Ascending aorta (tissue), 2 donors: ENCODE measurements at regions not wholly inside any gene's neighbourhood (a gene's known extent, or its start where the extent isn't known, plus 50 kb on each side); places are given as distances from the start of the nearest gene placed in this dataset.

Experiments
- DNase-seq, 2 donors: peaks; one replicate each; pipeline ENCODE4 v3.0.0-alpha.2; 2019; ENCODE audit warnings: low spot score in 2 of 2
- H3K27ac ChIP-seq, 2 donors: fragments of 200-600 bp; sonication (generic); one replicate each; pipeline ENCODE4 v1.5.1; 2016 to 2017; ENCODE audit warnings: mild to moderate bottlenecking in 1 of 2
- H3K27me3 ChIP-seq: fragments of 200-600 bp; sonication (generic); one replicate; pipeline ENCODE4 v1.5.1; 2017
- H3K36me3 ChIP-seq, 2 donors: fragments of 200-600 bp; sonication (generic); one replicate each; pipeline ENCODE4 v1.5.1; 2016
- H3K4me1 ChIP-seq, 2 donors: fragments of 200-600 bp; sonication (generic); one replicate each; pipeline ENCODE4 v1.5.1; 2016 to 2017; ENCODE audit warnings: mild to moderate bottlenecking in 1 of 2
- H3K4me3 ChIP-seq, 2 donors: fragments of 200-600 bp; sonication (generic); one replicate each; pipeline ENCODE4 v1.5.1; 2016 to 2017; ENCODE audit warnings: mild to moderate bottlenecking in 1 of 2
- H3K9me3 ChIP-seq, 2 donors: fragments of 200-600 bp; sonication (generic); one replicate each; pipeline ENCODE4 v1.5.1; 2016
- CTCF ChIP-seq, 3 experiments: fragments of 200-600 bp in 2 of 3; fragments of 450-650 bp in 1 of 3; sonication (generic) in 2 of 3; IDR thresholded peaks; one replicate each; pipeline ENCODE4 v1.5.1; 2016 to 2019; ENCODE audit warnings: antibody characterized with exemption in 3 of 3, mild to moderate bottlenecking in 1 of 3, moderate library complexity in 1 of 3
- intact Hi-C: fragments of 100-400 bp; cut with DNase I; formaldehyde crosslinking; loops from one replicate; pipeline ENCODE4 v1.15.1; 2023

- no peaks in the 10 kb centered on the region for H3K27me3 ChIP-seq
- intact Hi-C loops, result no loop called here
- no peaks in the 10 kb centered on the region for H3K4me1 ChIP-seq
- DNase-seq, result no peak
- H3K27ac ChIP-seq, result no peak overlapping the region
- H3K4me3 ChIP-seq, result no peak overlapping the region
- H3K9me3 ChIP-seq, result no peaks in the 10 kb centered on the region
- no peaks in the 10 kb centered on the region for H3K36me3 ChIP-seq
- TF ChIP-seq CTCF (IDR thresholded peaks at IDR 0.05), result no peak
Measured at GRCh38 chr4:156230176-156230575, 276.5 kb upstream of the CTSO start.

GRCh38 chr4:156228676-156229075, 275.0 kb upstream of the CTSO start:
- H3K36me3 ChIP-seq, result no peaks in the 10 kb centered on the region
- intact Hi-C loops, result no loop called here
- H3K27ac ChIP-seq, result no peak overlapping the region
- no peak for TF ChIP-seq CTCF (IDR thresholded peaks at IDR 0.05)
- no peak for DNase-seq
- H3K27me3 ChIP-seq, result no peaks in the 10 kb centered on the region
- H3K4me1 ChIP-seq, result no peaks in the 10 kb centered on the region
- no peaks in the 10 kb centered on the region for H3K9me3 ChIP-seq
- H3K4me3 ChIP-seq, result no peak overlapping the region

DNA sequence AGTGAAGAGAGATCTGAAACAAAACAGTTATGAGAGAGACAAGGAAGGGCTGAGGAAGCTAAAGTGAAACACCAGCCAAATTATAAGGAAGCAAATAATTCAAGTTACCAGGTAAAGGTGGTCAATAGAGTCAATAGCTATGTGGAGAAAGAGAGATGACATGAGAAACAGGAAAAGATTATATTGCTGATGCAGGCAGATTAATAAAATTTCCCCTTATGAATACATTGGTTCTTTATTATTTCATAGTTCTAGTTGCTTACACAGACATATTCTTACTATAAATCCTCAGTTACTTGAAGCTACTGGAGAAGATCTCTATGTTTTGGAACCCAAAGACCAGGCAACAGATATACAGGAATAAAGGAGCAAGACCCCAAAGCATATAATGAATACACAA, 273.7 kb upstream of the CTSO start:
- Histone ChIP-seq H3K36me3 (no peaks in the 10 kb centered on the region), H3K4me1 (no peaks in the 10 kb centered on the region), H3K27ac (no peak overlapping the region), H3K27me3 (no peaks in the 10 kb centered on the region), H3K9me3 (no peaks in the 10 kb centered on the region), H3K4me3 (no peak overlapping the region)
- DNase-seq, result no peak
- TF ChIP-seq CTCF (IDR thresholded peaks at IDR 0.05), result no peak
- intact Hi-C loops, result no loop called here

- Histone ChIP-seq H3K27me3 (no peaks in the 10 kb centered on the region), H3K4me1 (no peaks in the 10 kb centered on the region), H3K36me3 (no peaks in the 10 kb centered on the region), H3K4me3 (no peak overlapping the region), H3K9me3 (no peaks in the 10 kb centered on the region), H3K27ac (no peak overlapping the region)
- TF ChIP-seq CTCF (IDR thresholded peaks at IDR 0.05), result no peak
- intact Hi-C loops, result no loop called here
- no peak for DNase-seq
Measured at GRCh38 chr4:156223985-156224384, 270.3 kb upstream of the CTSO start.

- DNase-seq, result no peak
- H3K27me3 ChIP-seq, result no peaks in the 10 kb centered on the region
Measured at GRCh38 chr4:156217236-156217635, 263.6 kb upstream of the CTSO start.

More at GRCh38 chr4:156217236-156217635, 263.6 kb upstream of the CTSO start:
- H3K4me3 ChIP-seq, result no peak overlapping the region
- no peaks in the 10 kb centered on the region for H3K36me3 ChIP-seq
- intact Hi-C loops, result no loop called here
- peaks cover 0 to 4% of the 10 kb centered on the region in 2 donors for H3K9me3 ChIP-seq
- no peak for TF ChIP-seq CTCF (IDR thresholded peaks at IDR 0.05)
- H3K27ac ChIP-seq, result no peak overlapping the region
- no peaks in the 10 kb centered on the region for H3K4me1 ChIP-seq
